ENCODE measurements at regions not wholly inside any gene's neighbourhood (a gene's known extent, or its start where the extent isn't known, plus 50 kb on each side); places are given as distances from the start of the nearest gene placed in this dataset.

GRCh38 chrX:124954402-124954801 lies 365.3 kb upstream of the TEX13C start:
- H2BK15ac ChIP-seq (ENCODE audit: low read depth, low read length): no peak overlapping the region

More at GRCh38 chrX:124954402-124954801, 365.3 kb upstream of the TEX13C start:
- no peak overlapping the region for H4K8ac ChIP-seq (ENCODE audit: low read depth in 2 of 2, low read length in 2 of 2)
- H3K23ac ChIP-seq (ENCODE audit: low read depth, low read length): no peak overlapping the region
- H2BK20ac ChIP-seq (ENCODE audit: low read depth, low read length): no peak overlapping the region
- H3K79me1 ChIP-seq (ENCODE audit: low read depth in 1 of 2, low read length in 2 of 2): no peaks in the 10 kb centered on the region
- no peak overlapping the region for H3K18ac ChIP-seq (ENCODE audit: low read depth, low read length)
- no peak for DNase-seq
- intact Hi-C loops (cut with micrococcal nuclease) (no loop called here), in situ Hi-C loops (cut with MboI; ENCODE audit: low sequenced_read_pairs) (no loop called here), dilution Hi-C loops (cut with HindIII; ENCODE audit: low sequenced_read_pairs, unreplicated experiment) (no loop called here)
- no peaks in the 10 kb centered on the region for H3K4me1 ChIP-seq (ENCODE audit: control insufficient read depth, insufficient read depth, low read length)
- no peak overlapping the region for H3K14ac ChIP-seq (replicated peaks; ENCODE audit: low read depth, low read length)
- no peak overlapping the region for H4K91ac ChIP-seq (ENCODE audit: insufficient read depth, low read depth, low read length)
- no peak overlapping the region for H2AK5ac ChIP-seq (ENCODE audit: low read depth, low read length)
- no peak overlapping the region for H3K4me3 ChIP-seq (ENCODE audit: insufficient read depth, low read depth, low read length)
- no peak overlapping the region for H3K4ac ChIP-seq (ENCODE audit: low read depth, low read length)
- H2BK120ac ChIP-seq (ENCODE audit: low read depth, low read length): no peak overlapping the region
- no peaks in the 10 kb centered on the region for H3K36me3 ChIP-seq (ENCODE audit: control insufficient read depth, insufficient read depth, low read length)
- TF ChIP-seq MAFK (IDR thresholded peaks at IDR 0.05; ENCODE audit: low read depth, low read length) (no peak), CTCF (conservative IDR thresholded peaks at IDR 0.05; ENCODE audit: low read depth, low read length) (no peak), RAD21 (IDR thresholded peaks at IDR 0.05; ENCODE audit: low read length) (no peak), RCOR1 (IDR thresholded peaks at IDR 0.05; ENCODE audit: insufficient replicate concordance, low read length) (no peak), RFX5 (IDR thresholded peaks at IDR 0.05; ENCODE audit: low read depth, low read length) (no peak), POLR2A (IDR thresholded peaks at IDR 0.05; ENCODE audit: low read depth, low read length) (no peak), BHLHE40 (IDR thresholded peaks at IDR 0.05; ENCODE audit: low read depth, low read length) (no peak), MAZ (IDR thresholded peaks at IDR 0.05; ENCODE audit: borderline replicate concordance, low read depth, low read length) (no peak), FOS (IDR thresholded peaks at IDR 0.05; ENCODE audit: low read depth, low read length) (no peak), CHD1 (IDR thresholded peaks at IDR 0.05; ENCODE audit: low read depth, low read length) (no peak), SMC3 (IDR thresholded peaks at IDR 0.05; ENCODE audit: low read depth, low read length) (no peak), NFE2L2 (IDR thresholded peaks at IDR 0.05; ENCODE audit: low read depth, low read length) (no peak)
- TF ChIP-seq, protein P1, sequence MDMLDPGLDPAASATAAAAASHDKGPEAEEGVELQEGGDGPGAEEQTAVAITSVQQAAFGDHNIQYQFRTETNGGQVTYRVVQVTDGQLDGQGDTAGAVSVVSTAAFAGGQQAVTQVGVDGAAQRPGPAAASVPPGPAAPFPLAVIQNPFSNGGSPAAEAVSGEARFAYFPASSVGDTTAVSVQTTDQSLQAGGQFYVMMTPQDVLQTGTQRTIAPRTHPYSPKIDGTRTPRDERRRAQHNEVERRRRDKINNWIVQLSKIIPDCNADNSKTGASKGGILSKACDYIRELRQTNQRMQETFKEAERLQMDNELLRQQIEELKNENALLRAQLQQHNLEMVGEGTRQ (IDR thresholded peaks at IDR 0.05; ENCODE audit: low read depth, low read length): no peak
- TF ChIP-seq, protein P2, sequence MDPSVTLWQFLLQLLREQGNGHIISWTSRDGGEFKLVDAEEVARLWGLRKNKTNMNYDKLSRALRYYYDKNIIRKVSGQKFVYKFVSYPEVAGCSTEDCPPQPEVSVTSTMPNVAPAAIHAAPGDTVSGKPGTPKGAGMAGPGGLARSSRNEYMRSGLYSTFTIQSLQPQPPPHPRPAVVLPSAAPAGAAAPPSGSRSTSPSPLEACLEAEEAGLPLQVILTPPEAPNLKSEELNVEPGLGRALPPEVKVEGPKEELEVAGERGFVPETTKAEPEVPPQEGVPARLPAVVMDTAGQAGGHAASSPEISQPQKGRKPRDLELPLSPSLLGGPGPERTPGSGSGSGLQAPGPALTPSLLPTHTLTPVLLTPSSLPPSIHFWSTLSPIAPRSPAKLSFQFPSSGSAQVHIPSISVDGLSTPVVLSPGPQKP (IDR thresholded peaks at IDR 0.05; ENCODE audit: borderline replicate concordance, low read depth, low read length): no peak
- no peak overlapping the region for H4K5ac ChIP-seq (ENCODE audit: low read depth, low read length)
- no peak for ATAC-seq (ENCODE audit: low read depth)
- no peak overlapping the region for H3K4me2 ChIP-seq (ENCODE audit: low read depth, low read length)
- H3K9me3 ChIP-seq (ENCODE audit: control insufficient read depth, insufficient read depth, low read length): no peaks in the 10 kb centered on the region
- no peak overlapping the region for H2BK5ac ChIP-seq (ENCODE audit: low read depth, low read length, poor library complexity, severe bottlenecking)
- H2AK9ac ChIP-seq (replicated peaks; ENCODE audit: low read depth, low read length, poor library complexity): no peak overlapping the region
- H3K27me3 ChIP-seq (ENCODE audit: control insufficient read depth, insufficient read depth, low read length): no peaks in the 10 kb centered on the region
- H3K27ac ChIP-seq (ENCODE audit: insufficient read depth, low read length): no peak overlapping the region
- H3K56ac ChIP-seq (ENCODE audit: extremely low read depth, insufficient read depth, low read length): no peak overlapping the region
- CTCF ChIA-PET: no interaction called here
- no TSS peak for BruUV-seq (replicated peaks)
- H2AFZ ChIP-seq (replicated peaks; ENCODE audit: low read length, poor library complexity): no peak overlapping the region
- H3K9me1 ChIP-seq (ENCODE audit: insufficient read depth, low read length): no peaks in the 10 kb centered on the region
- no peak overlapping the region for H3K9ac ChIP-seq (ENCODE audit: low read depth, low read length)
- H4K20me1 ChIP-seq (ENCODE audit: insufficient read depth, low read length): no peaks in the 10 kb centered on the region
- POLR2A ChIA-PET (ENCODE audit: unreplicated experiment): no interaction called here
